Fibroblast of villous mesenchyme (primary cell): ENCODE measurements at regions not wholly inside any gene's neighbourhood (a gene's known extent, or its start where the extent isn't known, plus 50 kb on each side); places are given as distances from the start of the nearest gene placed in this dataset.

Source experiments
- DNase-seq: peaks from one replicate; pipeline ENCODE4 v3.0.0-alpha.2; 2010; ENCODE audit warnings: low read depth
- H3K4me3 ChIP-seq: 2 replicates; pipeline ENCODE4 v1.5.1; 2011; ENCODE audit warnings: low read depth, mild to moderate bottlenecking, low read length
- CTCF ChIP-seq: IDR thresholded peaks from 2 replicates; pipeline ENCODE4 v1.5.1; 2012; ENCODE audit warnings: low read depth, mild to moderate bottlenecking, low read length; ENCODE audit not compliant: insufficient read depth

- no peak for DNase-seq
- H3K4me3 ChIP-seq, result no peak overlapping the region
Measured at GRCh38 chr2:176514805-176515500, 245.7 kb downstream of the MTX2 start.

GRCh38 chr2:176516051-176516602 is 246.9 kb downstream of the MTX2 start:
- TF ChIP-seq CTCF, result no peak
- DNase-seq, result no peak
- H3K4me3 ChIP-seq, result no peak overlapping the region

More at GRCh38 chr2:176514805-176515500, 245.7 kb downstream of the MTX2 start:
- TF ChIP-seq CTCF, result no peak

GRCh38 chr2:176518823-176519222 is 249.6 kb downstream of the MTX2 start:
- no peak for DNase-seq
- no peak overlapping the region for H3K4me3 ChIP-seq
- no peak for TF ChIP-seq CTCF

- DNase-seq, result no peak
- no peak for TF ChIP-seq CTCF
- no peak overlapping the region for H3K4me3 ChIP-seq
Measured at GRCh38 chr2:176521878-176522670, 252.8 kb downstream of the MTX2 start.

- DNase-seq, result no peak
Measured at GRCh38 chr2:176525086-176525485, 255.8 kb downstream of the MTX2 start.

More at GRCh38 chr2:176525086-176525485, 255.8 kb downstream of the MTX2 start:
- no peak for TF ChIP-seq CTCF
- no peak overlapping the region for H3K4me3 ChIP-seq
